ENCODE measurements at regions not wholly inside any gene's neighbourhood (a gene's known extent, or its start where the extent isn't known, plus 50 kb on each side); places are given as distances from the start of the nearest gene placed in this dataset.
"Not testable (repeated sequence)": the region's sequence is repeated elsewhere in the genome, so short reads cannot be mapped to it uniquely, and the experiment has no call there.

GRCh38 chr11:87878373-87878825 is 296.8 kb downstream of the RAB38 start:
- no peak for DNase-seq (ENCODE audit: low read depth, low spot score)

- peak; percentile 7 for DNase-seq (ENCODE audit: low read depth, low spot score)
These were observed 304.2 kb downstream of the RAB38 start for GRCh38 chr11:87871056-87871455.

GRCh38 chr11:87870086-87870485 is 305.2 kb downstream of the RAB38 start:
- no peak for DNase-seq (ENCODE audit: low read depth, low spot score)

GRCh38 chr11:87866951-87867350 is 308.3 kb downstream of the RAB38 start:
- DNase-seq (ENCODE audit: low read depth, low spot score) = no peak

GRCh38 chr11:87861030-87861429 is 314.2 kb downstream of the RAB38 start:
- no peak for DNase-seq (ENCODE audit: low read depth, low spot score)

GRCh38 chr11:87859636-87860035 is 315.6 kb downstream of the RAB38 start:
- no peak for DNase-seq (ENCODE audit: low read depth, low spot score)

- no peak for DNase-seq (ENCODE audit: low read depth, low spot score)
These were observed 323.4 kb downstream of the RAB38 start for GRCh38 chr11:87851827-87852226.

GRCh38 chr11:87851234-87851633 is 324.0 kb downstream of the RAB38 start:
- no peak for DNase-seq (ENCODE audit: low read depth, low spot score)

- no peak for DNase-seq (ENCODE audit: low read depth, low spot score)
These were observed 326.0 kb downstream of the RAB38 start for GRCh38 chr11:87849216-87849615.

GRCh38 chr11:87840786-87841185 is 334.5 kb downstream of the RAB38 start:
- no peak for DNase-seq (ENCODE audit: low read depth, low spot score)

GRCh38 chr11:87832211-87832610 is 343.0 kb downstream of the RAB38 start:
- peak; percentile 10 for DNase-seq (ENCODE audit: low read depth, low spot score)

GRCh38 chr11:87820011-87820410 is 355.2 kb downstream of the RAB38 start:
- DNase-seq (ENCODE audit: low read depth, low spot score) = no peak

GRCh38 chr11:87819151-87819550 is 356.1 kb downstream of the RAB38 start:
- no peak for DNase-seq (ENCODE audit: low read depth, low spot score)

- no peak for DNase-seq (ENCODE audit: low read depth, low spot score)
These were observed 362.5 kb downstream of the RAB38 start for GRCh38 chr11:87812571-87813365.

- no peak for DNase-seq (ENCODE audit: low read depth, low spot score)
These were observed 364.8 kb downstream of the RAB38 start for GRCh38 chr11:87810486-87810885.

- no peak for DNase-seq (ENCODE audit: low read depth, low spot score)
These were observed 366.0 kb downstream of the RAB38 start for GRCh38 chr11:87809256-87809655.

GRCh38 chr11:87804176-87804575 is 371.1 kb downstream of the RAB38 start:
- no peak for DNase-seq (ENCODE audit: low read depth, low spot score)

- no peak for DNase-seq (ENCODE audit: low read depth, low spot score)
These were observed 371.5 kb downstream of the RAB38 start for GRCh38 chr11:87803748-87804147.

GRCh38 chr11:87784862-87785261 is 390.4 kb downstream of the RAB38 start:
- not testable (repeated sequence) for DNase-seq (ENCODE audit: low read depth, low spot score)

GRCh38 chr11:87780068-87780413 is 395.2 kb downstream of the RAB38 start:
- no peak for DNase-seq (ENCODE audit: low read depth, low spot score)

- no peak for DNase-seq (ENCODE audit: low read depth, low spot score)
These were observed 395.8 kb downstream of the RAB38 start for GRCh38 chr11:87779276-87780067.

- DNase-seq (ENCODE audit: low read depth, low spot score) = peak; percentile 12
These were observed 396.9 kb downstream of the RAB38 start for GRCh38 chr11:87778357-87778756.

GRCh38 chr11:87775036-87775435 is 400.2 kb downstream of the RAB38 start:
- no peak for DNase-seq (ENCODE audit: low read depth, low spot score)
